ENCODE measurements at regions not wholly inside any gene's neighbourhood (a gene's known extent, or its start where the extent isn't known, plus 50 kb on each side); places are given as distances from the start of the nearest gene placed in this dataset.
"Not testable (repeated sequence)": the region's sequence is repeated elsewhere in the genome, so short reads cannot be mapped to it uniquely, and the experiment has no call there.

- in situ Hi-C loops (cut with HindIII; ENCODE audit: low pct_unique_long_range_greater_than_20kb, low sequenced_read_pairs), result no loop called here
- no peak for DNase-seq (ENCODE audit: low read depth, low spot score)
These were observed 152.7 kb upstream of the NEGR1 start for GRCh38 chr1:72435025-72435424.

DNA sequence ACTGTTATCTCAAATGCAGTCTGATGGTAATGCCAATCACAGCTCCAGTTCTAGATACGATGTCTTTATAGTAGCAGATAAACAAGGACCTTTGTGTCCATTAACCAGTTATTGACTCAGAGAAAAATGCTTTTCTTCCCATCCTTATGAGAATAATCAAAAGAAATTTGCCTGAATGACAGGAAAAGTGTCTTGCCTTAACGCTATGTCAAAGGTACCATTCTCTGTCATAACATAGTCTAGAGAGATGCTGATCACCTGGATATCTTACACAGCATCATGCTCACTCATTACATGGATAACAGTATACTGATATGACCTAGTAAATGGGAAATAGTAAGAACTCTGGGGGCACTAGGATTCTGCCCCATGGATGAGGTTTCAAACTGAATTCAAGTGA lies 151.7 kb upstream of the NEGR1 start:
- in situ Hi-C loops (cut with HindIII; ENCODE audit: low pct_unique_long_range_greater_than_20kb, low sequenced_read_pairs), result no loop called here
- DNase-seq (ENCODE audit: low read depth, low spot score), result no peak

- in situ Hi-C loops (cut with HindIII; ENCODE audit: low pct_unique_long_range_greater_than_20kb, low sequenced_read_pairs), result no loop called here
- no peak for DNase-seq (ENCODE audit: low read depth, low spot score)
These were observed 151.3 kb upstream of the NEGR1 start for GRCh38 chr1:72433591-72433990.

DNA sequence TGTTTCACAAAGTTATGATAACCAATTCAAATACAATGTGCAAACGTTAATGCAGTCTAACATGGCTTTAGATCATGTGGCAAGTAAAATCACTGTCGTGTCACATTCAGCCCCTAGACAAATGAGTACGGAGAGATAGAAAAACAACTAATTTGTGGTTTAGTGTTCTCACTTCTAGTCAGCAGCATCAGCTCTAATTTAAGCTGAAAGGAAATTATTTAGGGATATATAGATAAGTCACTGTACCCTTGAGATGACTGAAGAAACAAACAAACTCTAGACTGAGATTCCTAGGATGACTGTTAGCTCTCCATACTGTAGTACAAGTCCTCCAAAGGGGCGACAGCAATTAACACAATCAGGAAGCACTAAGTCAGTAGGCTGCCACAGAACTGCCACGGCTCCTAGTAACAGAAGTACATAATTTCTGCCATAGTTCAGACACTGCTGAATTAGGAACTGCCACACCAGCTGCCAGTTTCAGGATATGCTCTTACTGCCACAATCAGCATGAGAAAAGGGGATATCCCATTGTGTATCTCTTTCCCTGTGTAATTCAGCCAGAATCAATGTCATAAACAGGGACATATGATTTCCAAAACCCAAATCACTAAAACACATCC lies 150.4 kb upstream of the NEGR1 start:
- in situ Hi-C loops (cut with HindIII; ENCODE audit: low pct_unique_long_range_greater_than_20kb, low sequenced_read_pairs), result no loop called here
- DNase-seq (ENCODE audit: low read depth, low spot score), result no peak

- DNase-seq (ENCODE audit: low read depth, low spot score), result no peak
- in situ Hi-C loops (cut with HindIII; ENCODE audit: low pct_unique_long_range_greater_than_20kb, low sequenced_read_pairs), result no loop called here
These were observed 149.5 kb upstream of the NEGR1 start for GRCh38 chr1:72431810-72432209.

GRCh38 chr1:72428276-72428675 lies 145.9 kb upstream of the NEGR1 start:
- DNase-seq (ENCODE audit: low read depth, low spot score); in situ Hi-C loops (cut with HindIII; ENCODE audit: low pct_unique_long_range_greater_than_20kb, low sequenced_read_pairs): not testable (repeated sequence)

DNA sequence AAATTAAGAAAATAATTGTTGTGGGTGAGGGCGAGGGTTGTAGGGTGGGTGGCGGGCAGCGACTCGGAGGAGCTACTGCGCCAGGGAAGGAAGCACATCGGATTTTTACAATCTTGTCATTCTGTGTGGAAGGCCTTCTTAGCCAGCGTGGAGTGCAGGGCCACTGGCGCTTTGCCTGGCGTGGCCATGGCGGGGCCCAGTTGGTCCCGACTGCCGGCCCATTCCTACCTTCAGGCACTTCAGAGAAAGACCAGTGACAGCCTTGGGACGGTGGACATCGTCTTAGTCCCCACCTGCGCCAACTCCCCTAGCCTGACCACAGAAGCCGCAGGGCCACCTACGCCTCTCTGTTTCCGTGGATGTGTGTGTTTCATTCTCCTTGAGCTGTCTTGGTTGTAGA lies 136.9 kb upstream of the NEGR1 start:
- in situ Hi-C loops (cut with HindIII; ENCODE audit: low pct_unique_long_range_greater_than_20kb, low sequenced_read_pairs), result no loop called here
- no peak for DNase-seq (ENCODE audit: low read depth, low spot score)

- in situ Hi-C loops (cut with HindIII; ENCODE audit: low pct_unique_long_range_greater_than_20kb, low sequenced_read_pairs), result no loop called here
- no peak for DNase-seq (ENCODE audit: low read depth, low spot score)
These were observed 129.9 kb upstream of the NEGR1 start for GRCh38 chr1:72412286-72412685.

GRCh38 chr1:72399807-72400206 lies 117.5 kb upstream of the NEGR1 start:
- in situ Hi-C loops (cut with HindIII; ENCODE audit: low pct_unique_long_range_greater_than_20kb, low sequenced_read_pairs), result no loop called here
- DNase-seq (ENCODE audit: low read depth, low spot score), result no peak

GRCh38 chr1:72397786-72398185 lies 115.4 kb upstream of the NEGR1 start:
- no peak for DNase-seq (ENCODE audit: low read depth, low spot score)
- in situ Hi-C loops (cut with HindIII; ENCODE audit: low pct_unique_long_range_greater_than_20kb, low sequenced_read_pairs), result no loop called here

- in situ Hi-C loops (cut with HindIII; ENCODE audit: low pct_unique_long_range_greater_than_20kb, low sequenced_read_pairs), result no loop called here
These were observed 112.1 kb upstream of the NEGR1 start for GRCh38 chr1:72394457-72394856.

GRCh38 chr1:72379072-72379471 lies 96.7 kb upstream of the NEGR1 start:
- in situ Hi-C loops (cut with HindIII; ENCODE audit: low pct_unique_long_range_greater_than_20kb, low sequenced_read_pairs), result no loop called here
- no peak for DNase-seq (ENCODE audit: low read depth, low spot score)

More at GRCh38 chr1:72394457-72394856, 112.1 kb upstream of the NEGR1 start:
- DNase-seq (ENCODE audit: low read depth, low spot score), result no peak

- DNase-seq (ENCODE audit: low read depth, low spot score), result no peak
- in situ Hi-C loops (cut with HindIII; ENCODE audit: low pct_unique_long_range_greater_than_20kb, low sequenced_read_pairs), result no loop called here
These were observed 92.9 kb upstream of the NEGR1 start for GRCh38 chr1:72375226-72375625.

GRCh38 chr1:72371259-72372035 lies 89.1 kb upstream of the NEGR1 start:
- DNase-seq (ENCODE audit: low read depth, low spot score), result no peak
- in situ Hi-C loops (cut with HindIII; ENCODE audit: low pct_unique_long_range_greater_than_20kb, low sequenced_read_pairs), result no loop called here

DNA sequence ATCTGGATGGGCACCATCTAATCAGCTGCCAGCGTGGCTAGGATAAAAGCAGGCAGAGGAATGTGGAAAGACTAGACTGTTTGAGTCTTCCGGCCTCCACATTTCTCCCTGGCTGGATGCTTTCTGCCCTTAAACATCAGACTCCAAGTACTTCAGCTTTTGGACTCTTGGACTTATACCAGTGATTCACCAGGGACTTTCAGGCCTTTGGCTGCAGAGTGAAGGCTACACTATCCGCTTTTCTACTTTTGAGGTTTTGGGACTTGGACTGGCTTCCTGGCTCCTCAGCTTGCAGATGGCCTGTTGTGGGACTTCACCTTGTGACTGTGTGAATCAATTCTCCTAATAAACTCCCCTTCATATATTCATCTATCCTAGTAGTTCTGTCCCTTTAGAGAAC lies 88.5 kb upstream of the NEGR1 start:
- in situ Hi-C loops (cut with HindIII; ENCODE audit: low pct_unique_long_range_greater_than_20kb, low sequenced_read_pairs); DNase-seq (ENCODE audit: low read depth, low spot score): not testable (repeated sequence)

- DNase-seq (ENCODE audit: low read depth, low spot score), result no peak
- in situ Hi-C loops (cut with HindIII; ENCODE audit: low pct_unique_long_range_greater_than_20kb, low sequenced_read_pairs), result no loop called here
These were observed 86.9 kb upstream of the NEGR1 start for GRCh38 chr1:72369069-72369757.

GRCh38 chr1:72366466-72366865 lies 84.1 kb upstream of the NEGR1 start:
- in situ Hi-C loops (cut with HindIII; ENCODE audit: low pct_unique_long_range_greater_than_20kb, low sequenced_read_pairs), result no loop called here
- DNase-seq (ENCODE audit: low read depth, low spot score), result no peak

DNA sequence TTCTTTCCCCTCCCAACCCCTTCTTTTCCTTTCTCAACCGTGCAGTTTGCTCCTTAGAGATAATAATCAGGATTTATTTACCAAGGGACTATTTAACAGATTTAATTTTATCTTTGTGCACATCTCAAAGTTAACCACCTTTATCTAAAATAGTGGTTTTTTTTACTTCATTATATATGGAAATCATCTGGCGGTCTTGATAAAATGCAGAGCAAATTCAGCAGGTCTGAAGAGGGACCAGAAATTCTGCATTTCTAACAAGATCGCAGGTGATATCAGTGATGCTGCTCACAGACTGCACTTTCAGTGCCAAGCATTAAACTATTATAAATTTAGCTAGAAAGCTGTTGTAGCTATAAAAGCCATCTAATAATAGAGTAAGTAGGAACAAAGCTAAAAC lies 83.4 kb upstream of the NEGR1 start:
- in situ Hi-C loops (cut with HindIII; ENCODE audit: low pct_unique_long_range_greater_than_20kb, low sequenced_read_pairs), result no loop called here
- DNase-seq (ENCODE audit: low read depth, low spot score), result no peak

DNA sequence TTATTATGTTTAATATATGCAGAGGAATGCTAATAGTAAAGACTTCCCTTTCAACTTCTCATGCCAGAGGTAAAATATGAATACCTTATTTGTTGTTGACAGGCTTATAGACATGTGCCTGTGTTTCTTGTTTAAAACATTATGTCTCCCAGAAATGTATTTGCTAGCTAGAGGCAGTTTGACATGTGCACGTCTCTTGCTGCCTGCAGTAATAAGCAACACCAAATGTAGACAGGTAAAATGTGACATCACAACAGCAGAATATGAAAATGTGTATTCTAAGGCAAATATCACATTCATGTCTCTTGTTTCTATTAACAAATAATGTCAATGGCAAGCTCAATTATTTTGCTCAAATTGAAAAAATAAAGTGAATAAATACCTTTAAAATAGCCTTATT lies 80.2 kb upstream of the NEGR1 start:
- DNase-seq (ENCODE audit: low read depth, low spot score), result no peak
- in situ Hi-C loops (cut with HindIII; ENCODE audit: low pct_unique_long_range_greater_than_20kb, low sequenced_read_pairs), result no loop called here
